ENCODE measurements at regions not wholly inside any gene's neighbourhood (a gene's known extent, or its start where the extent isn't known, plus 50 kb on each side); places are given as distances from the start of the nearest gene placed in this dataset.
"Not testable (repeated sequence)": the region's sequence is repeated elsewhere in the genome, so short reads cannot be mapped to it uniquely, and the experiment has no call there.

DNA sequence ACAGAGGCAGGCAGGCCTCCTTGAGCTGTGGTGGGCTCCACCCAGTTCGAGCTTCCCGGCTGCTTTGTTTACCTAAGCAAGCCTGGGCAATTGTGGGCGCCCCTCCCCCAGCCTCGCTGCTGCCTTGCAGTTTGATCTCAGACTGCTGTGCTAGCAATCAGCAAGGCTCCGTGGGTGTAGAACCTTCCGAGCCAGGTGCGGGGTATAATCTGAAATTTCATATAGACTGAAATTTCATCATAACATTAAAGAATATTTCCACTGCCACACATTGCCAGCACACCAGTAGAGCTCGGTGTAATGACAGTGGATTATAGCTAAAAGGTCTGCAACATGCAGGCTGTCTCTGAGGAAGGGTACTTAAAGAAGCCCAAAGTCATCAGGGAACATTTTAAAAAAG lies 344.3 kb upstream of the COL8A1 start:
- not testable (repeated sequence) for DNase-seq

GRCh38 chr3:99287876-99288275 lies 350.5 kb upstream of the COL8A1 start:
- DNase-seq = no peak

GRCh38 chr3:99286266-99286845 lies 352.0 kb upstream of the COL8A1 start:
- DNase-seq = no peak

DNA sequence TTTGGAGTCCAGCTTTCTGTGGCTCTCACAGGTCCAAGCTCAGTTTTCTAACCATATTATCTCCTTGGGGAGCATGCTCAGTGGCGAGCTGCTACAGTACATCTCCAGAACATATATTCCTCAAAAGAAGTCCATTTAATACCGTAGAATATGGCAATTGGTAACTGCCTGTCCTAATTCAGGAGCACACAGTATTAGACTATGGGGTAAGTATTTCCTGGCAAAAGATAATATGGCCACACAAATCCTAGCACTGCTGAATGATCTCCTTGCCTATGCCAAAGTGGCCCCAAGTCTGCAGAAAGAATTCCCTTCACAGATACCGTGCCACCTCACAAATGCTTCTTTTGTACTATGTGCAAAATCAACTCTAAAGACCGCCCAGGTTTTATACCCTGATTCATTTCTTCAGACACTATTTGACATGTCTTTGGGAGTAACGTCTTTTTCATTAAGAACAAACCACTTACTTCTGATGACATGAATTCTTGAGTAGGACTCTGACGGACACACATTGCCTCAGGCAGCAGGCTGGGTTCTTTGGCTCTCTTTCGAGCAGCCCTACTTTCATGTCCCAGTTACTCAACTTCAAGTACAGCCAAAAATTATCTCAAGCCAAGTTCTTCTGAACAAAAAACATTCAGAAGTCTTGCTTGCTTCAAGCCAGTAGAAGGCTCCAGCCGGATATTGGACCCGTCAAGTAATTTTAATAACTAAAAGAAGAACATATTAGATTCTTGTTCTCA lies 368.3 kb upstream of the DCBLD2 start:
- DNase-seq = no peak

GRCh38 chr3:99256788-99257187 lies 355.3 kb upstream of the DCBLD2 start:
- DNase-seq = no peak

GRCh38 chr3:99253963-99254355 lies 352.5 kb upstream of the DCBLD2 start:
- DNase-seq = no peak

DNA sequence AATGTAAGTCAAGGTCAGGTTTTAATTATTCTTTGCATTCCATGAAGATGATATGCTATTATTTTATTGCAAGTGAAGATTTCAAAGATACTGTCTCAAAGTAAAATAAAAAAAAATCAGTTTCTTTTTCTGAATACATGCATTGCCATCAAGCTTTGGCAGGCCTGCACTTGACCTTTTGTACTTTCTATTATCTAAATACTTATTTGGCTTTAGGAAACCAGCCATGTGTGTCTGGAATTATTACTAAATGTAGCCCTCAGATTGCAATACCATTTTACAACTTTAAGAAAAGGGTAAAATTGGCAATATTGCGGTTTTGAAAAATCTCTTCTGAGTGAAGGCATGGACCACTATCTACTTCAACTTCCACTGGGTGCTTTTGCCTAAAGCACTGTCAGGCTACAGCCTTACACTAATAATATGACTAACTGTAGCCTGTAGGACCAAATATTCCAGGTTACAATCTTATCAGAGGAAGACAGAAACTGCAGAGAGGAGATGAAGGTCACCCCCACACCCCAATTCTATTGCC lies 349.4 kb upstream of the DCBLD2 start:
- DNase-seq = no peak

DNA sequence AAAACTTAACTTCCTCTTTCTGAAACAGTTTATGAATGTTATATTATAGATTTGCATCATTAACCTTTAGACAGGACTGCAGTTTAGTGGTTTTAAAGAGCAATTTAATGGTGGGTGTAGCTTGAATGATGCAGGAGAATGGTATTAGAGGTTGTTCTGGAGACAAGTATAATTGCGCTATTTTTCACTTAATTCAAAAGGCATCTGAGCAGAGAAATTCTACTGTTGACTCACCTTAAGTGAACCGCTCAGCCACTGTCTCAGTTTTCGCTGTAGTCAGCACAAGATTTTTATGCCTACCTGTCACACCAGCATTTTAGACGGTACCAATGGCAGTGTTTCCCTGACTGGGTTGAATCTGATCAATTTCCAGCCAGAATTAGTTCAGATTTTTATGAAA lies 348.8 kb upstream of the DCBLD2 start:
- no peak for DNase-seq

GRCh38 chr3:99249627-99250026 lies 348.1 kb upstream of the DCBLD2 start:
- no peak for DNase-seq

GRCh38 chr3:99248913-99249312 lies 347.4 kb upstream of the DCBLD2 start:
- no peak for DNase-seq

GRCh38 chr3:99248130-99248529 lies 346.6 kb upstream of the DCBLD2 start:
- DNase-seq = no peak

DNA sequence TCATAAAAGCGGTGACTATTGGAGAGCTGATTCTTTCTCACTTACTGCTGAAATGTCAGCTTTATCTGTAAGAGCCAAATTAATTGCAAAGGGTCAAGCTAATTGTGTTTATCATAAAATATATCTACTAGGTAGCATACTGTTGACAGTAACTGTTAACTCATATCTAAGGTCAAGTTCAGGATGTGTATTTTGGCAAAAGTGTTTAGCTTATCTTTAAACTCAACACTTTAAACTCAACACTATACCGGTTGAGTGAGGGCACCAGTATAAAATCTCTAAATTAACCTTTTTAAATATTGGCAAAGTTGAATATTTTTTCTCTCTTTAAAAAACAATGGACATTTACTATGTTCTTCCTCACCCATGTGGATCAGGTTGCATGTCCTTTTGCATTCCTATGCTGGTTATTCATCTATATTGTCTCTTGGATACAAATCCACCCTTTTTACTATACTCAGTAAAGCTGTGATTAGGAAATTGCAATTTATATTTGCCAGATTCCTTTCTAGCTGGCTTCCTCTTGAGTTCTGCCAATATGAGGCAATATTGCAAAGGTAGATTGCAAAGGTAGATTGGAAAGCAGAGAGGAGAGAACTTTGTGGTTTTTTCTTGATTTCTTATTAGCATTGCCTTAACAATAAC lies 344.6 kb upstream of the DCBLD2 start:
- no peak for DNase-seq

GRCh38 chr3:99242271-99242670 lies 340.8 kb upstream of the DCBLD2 start:
- DNase-seq = no peak

- no peak for DNase-seq
These were observed 339.2 kb upstream of the DCBLD2 start for GRCh38 chr3:99240700-99241099.

GRCh38 chr3:99236576-99236975 lies 335.1 kb upstream of the DCBLD2 start:
- no peak for DNase-seq

DNA sequence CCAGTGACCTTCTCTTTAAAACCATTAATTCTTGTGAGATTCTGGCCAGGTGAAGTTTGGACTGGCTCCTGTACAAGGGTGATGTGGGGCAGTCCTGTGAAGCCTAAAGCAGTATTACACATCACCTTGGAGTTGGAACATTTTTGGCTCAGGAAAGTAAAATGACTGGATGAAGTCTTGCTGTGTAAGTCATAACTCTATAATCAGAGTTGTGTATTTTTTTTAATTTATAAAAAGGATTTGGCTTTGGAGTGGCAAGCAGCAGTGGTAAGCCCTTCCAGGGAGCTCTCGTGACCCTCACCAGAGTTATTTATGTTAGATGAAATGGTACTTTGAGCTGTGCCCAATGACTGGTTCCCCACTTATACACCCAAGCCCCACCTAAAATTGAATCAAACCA lies 331.2 kb upstream of the DCBLD2 start:
- DNase-seq = no peak

- no peak for DNase-seq
These were observed 317.0 kb upstream of the DCBLD2 start for GRCh38 chr3:99218468-99218867.

- DNase-seq = no peak
These were observed 311.5 kb upstream of the DCBLD2 start for GRCh38 chr3:99212969-99213368.

- DNase-seq = no peak
These were observed 309.8 kb upstream of the DCBLD2 start for GRCh38 chr3:99211309-99211708.

GRCh38 chr3:99199021-99199420 lies 297.5 kb upstream of the DCBLD2 start:
- DNase-seq = no peak

DNA sequence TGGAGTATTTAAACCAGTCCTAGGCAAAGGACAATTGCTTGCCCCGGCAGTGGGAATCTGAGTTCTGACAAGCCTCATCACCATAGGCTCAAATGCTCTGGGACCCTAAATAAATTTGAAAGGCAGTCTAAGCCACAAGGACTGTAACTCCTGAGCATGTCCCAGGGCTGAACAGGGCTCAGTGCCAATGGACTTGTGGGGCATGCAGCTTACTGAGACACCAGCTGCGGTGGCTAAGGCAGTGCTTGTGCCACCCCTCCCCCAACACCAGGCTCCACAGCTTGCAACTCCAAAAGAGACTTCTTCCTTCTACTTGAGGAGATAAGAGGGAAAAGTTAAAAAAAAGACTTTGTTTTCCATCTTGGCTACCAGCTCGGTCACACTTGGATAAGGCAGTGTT lies 289.7 kb upstream of the DCBLD2 start:
- DNase-seq = no peak

DNA sequence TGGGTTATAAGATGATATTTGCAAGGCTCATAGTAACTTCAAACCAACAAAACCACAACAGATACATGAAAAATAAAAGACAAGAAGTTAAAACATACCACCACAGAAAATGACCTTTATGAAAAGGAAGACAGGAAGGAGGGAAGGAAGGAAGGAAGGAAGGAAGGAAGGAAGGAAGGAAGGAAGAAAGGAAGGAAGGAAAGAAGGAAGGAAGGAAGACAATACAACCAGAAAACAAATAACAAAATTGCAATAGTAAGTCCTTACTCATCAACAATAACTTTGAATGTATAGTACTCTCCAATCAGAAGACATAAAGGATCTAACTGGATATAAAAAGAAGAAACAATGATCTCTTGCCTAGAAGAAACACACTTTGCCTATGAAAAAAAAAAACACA lies 287.4 kb upstream of the DCBLD2 start:
- DNase-seq = no peak

DNA sequence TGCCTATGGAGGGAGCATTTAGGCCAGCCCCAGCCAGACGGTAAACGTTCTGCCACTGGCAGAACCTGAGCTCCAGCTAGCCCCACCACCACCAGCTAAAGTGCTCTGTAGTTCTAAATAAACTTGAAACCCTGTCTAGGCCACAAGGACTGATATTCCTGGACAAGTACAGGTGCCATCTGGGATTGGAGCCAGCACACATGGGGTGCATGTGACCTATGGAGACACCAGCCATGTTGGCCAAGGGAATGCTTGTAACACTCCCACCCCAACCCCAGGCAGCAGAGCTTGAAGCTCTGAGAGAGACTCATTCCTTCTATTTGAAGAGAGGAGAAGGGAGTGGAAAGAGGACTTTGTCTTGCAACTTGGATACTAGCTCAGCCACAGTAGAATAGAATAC lies 284.5 kb upstream of the DCBLD2 start:
- no peak for DNase-seq

Data from AML-193 (cell line).